ENCODE measurements at regions not wholly inside any gene's neighbourhood (a gene's known extent, or its start where the extent isn't known, plus 50 kb on each side); places are given as distances from the start of the nearest gene placed in this dataset.

- TF ChIP-seq POLR2AphosphoS5 (IDR thresholded peaks at IDR 0.05; ENCODE audit: borderline replicate concordance, low read depth, low read length), result no peak
- TF ChIP-seq EZH2 (IDR thresholded peaks at IDR 0.05), result no peak
- no peak for TF ChIP-seq FOXP2 (optimal IDR thresholded peaks at IDR 0.05; ENCODE audit: control extremely low read depth, extremely low read length, insufficient read depth)
These were observed 289.7 kb downstream of the PBX3 start for GRCh38 chr9:126036881-126037291.

All from SK-N-MC (cell line).